SU-DHL-6 (cell line): ENCODE measurements at regions not wholly inside any gene's neighbourhood (a gene's known extent, or its start where the extent isn't known, plus 50 kb on each side); places are given as distances from the start of the nearest gene placed in this dataset.
"Not testable (repeated sequence)": the region's sequence is repeated elsewhere in the genome, so short reads cannot be mapped to it uniquely, and the experiment has no call there.

Experiments used
- CTCF ChIP-seq: fragments of 200-600 bp; sonication (generic); IDR thresholded peaks from one replicate; pipeline ENCODE4 v1.5.1; 2017; ENCODE audit warnings: antibody characterized with exemption, mild to moderate bottlenecking, low read length, moderate library complexity; ENCODE audit not compliant: insufficient read depth, poor library complexity, severe bottlenecking
- EZH2phosphoT487 ChIP-seq: fragments of 200-600 bp; sonication (generic), shearing (Covaris generic); conservative IDR thresholded peaks from 2 replicates; pipeline ENCODE4 v1.6.1; 2018; ENCODE audit warnings: mild to moderate bottlenecking, antibody characterized with exemption, low read length, moderate library complexity, mixed read lengths

- not testable (repeated sequence) for TF ChIP-seq CTCF, EZH2phosphoT487
Measured at GRCh38 chr1:58969176-58969575, 185.3 kb upstream of the JUN start.
